Activated naive CD4-positive, alpha-beta T cell treated with anti-CD3 and anti-CD28 coated beads, Interleukin-2, amount 50 U/mL, for 24 hours (primary cell): ENCODE measurements at regions not wholly inside any gene's neighbourhood (a gene's known extent, or its start where the extent isn't known, plus 50 kb on each side); places are given as distances from the start of the nearest gene placed in this dataset.
"Not testable (repeated sequence)": the region's sequence is repeated elsewhere in the genome, so short reads cannot be mapped to it uniquely, and the experiment has no call there.

Experiments
- H3K27ac Mint-ChIP-seq: one replicate; pipeline ENCODE4 v1.8.0; 2021; ENCODE audit warnings: mild to moderate bottlenecking, mixed read lengths
- H3K27me3 Mint-ChIP-seq: one replicate; pipeline ENCODE4 v1.8.0; 2021; ENCODE audit warnings: mixed read lengths
- H3K36me3 Mint-ChIP-seq: one replicate; pipeline ENCODE4 v1.8.0; 2021; ENCODE audit warnings: mixed read lengths
- H3K4me1 Mint-ChIP-seq: one replicate; pipeline ENCODE4 v1.8.0; 2021; ENCODE audit warnings: mixed read lengths
- H3K4me3 Mint-ChIP-seq: one replicate; pipeline ENCODE4 v1.8.0; 2021; ENCODE audit warnings: mild to moderate bottlenecking, mixed read lengths
- H3K9me3 Mint-ChIP-seq: one replicate; pipeline ENCODE4 v1.8.0; 2021; ENCODE audit warnings: mixed read lengths

DNA sequence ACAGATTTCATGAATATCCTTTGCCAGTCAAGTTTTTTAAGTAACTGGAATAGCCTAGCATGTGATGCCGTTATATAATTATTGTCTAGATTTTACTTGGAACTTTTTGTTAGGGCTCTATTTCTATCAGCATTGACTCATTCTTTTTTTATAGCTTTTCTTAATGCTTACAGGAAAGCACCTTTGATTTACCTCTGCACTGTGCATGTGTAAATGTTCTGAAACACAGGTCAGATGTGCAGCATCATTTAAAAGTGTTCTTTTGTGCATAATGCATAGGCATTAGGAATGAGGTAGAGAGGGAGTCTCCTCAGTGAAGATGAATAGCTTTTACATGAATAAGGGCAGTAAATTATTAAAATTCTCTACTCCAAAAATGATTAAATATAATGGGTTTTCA is 669.3 kb upstream of the MBL2 start:
- no peaks in the 10 kb centered on the region for H3K36me3 Mint-ChIP-seq
- H3K9me3 Mint-ChIP-seq, result peaks cover 11% of the 10 kb centered on the region
- no peak overlapping the region for H3K27ac Mint-ChIP-seq

DNA sequence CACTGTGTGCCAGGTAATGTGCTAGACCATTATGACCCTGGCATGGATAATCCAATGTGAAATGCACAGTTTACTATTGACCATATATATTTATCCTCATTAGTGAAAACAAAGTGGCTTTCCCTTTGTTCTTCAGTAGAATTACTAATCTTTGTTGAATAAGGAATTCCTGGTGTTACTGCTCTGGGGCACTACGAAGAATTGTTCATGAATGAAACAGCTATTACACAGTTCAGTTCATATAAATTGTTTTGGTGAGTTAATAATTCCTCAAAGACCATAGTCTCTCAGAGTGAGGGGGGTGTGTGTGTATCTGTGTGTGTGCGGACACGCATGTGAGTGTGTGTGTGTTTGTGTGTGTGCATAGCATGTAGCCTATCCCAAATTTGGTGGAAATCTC is 668.0 kb upstream of the MBL2 start:
- Mint-ChIP-seq H3K27ac (no peak overlapping the region), H3K4me1 (no peaks in the 10 kb centered on the region), H3K4me3 (no peak overlapping the region), H3K36me3 (no peaks in the 10 kb centered on the region), H3K9me3 (peaks cover 11% of the 10 kb centered on the region), H3K27me3 (no peaks in the 10 kb centered on the region)

More for the DNA sequence above, 669.3 kb upstream of the MBL2 start:
- no peaks in the 10 kb centered on the region for H3K27me3 Mint-ChIP-seq
- no peaks in the 10 kb centered on the region for H3K4me1 Mint-ChIP-seq
- H3K4me3 Mint-ChIP-seq, result no peak overlapping the region

DNA sequence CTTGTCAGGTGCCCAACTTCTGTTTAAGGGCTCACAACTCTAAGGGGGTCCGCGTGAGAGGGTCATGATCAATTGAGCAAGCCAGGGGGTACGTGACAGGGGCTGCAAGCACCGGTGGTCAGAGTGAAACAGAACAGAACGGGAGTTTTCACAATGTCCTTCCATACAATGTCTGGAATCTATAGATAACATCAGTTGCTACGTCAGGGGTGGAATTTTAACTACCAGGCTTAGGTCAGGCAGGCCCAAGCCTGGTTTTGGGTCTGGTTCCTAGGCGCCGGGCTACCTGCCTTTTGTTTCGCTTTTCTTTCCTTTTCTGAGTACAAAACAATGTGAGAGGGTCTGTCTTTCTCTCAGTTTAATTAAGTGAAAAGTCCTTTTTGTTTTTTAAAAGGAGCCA is 666.5 kb upstream of the MBL2 start:
- not testable (repeated sequence) for H3K27ac Mint-ChIP-seq, H3K4me1 Mint-ChIP-seq, H3K4me3 Mint-ChIP-seq, H3K27me3 Mint-ChIP-seq, H3K36me3 Mint-ChIP-seq
- H3K9me3 Mint-ChIP-seq, result peaks cover 11% of the 10 kb centered on the region

DNA sequence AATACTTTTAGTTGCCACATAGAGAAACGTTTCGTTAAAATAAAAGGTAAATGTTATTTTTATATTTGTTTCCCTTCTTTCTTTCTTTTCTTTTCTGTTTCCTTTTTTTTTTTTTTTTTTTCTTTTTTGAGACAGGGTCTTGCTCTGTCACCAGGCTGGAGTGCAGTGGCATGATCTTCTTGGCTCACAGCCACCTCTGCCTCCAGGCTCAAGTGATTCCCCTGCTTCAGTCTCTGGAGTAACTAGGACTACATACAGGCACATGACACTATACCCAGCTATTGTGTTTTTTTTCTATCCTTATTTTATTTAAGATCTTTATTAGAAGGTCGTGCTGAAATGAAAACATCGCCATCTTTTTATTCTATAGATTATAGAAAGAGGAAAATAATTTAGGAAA is 661.8 kb upstream of the MBL2 start:
- Mint-ChIP-seq H3K4me3 (no peak overlapping the region), H3K9me3 (peaks cover 11% of the 10 kb centered on the region), H3K27me3 (no peaks in the 10 kb centered on the region), H3K36me3 (no peaks in the 10 kb centered on the region), H3K4me1 (no peaks in the 10 kb centered on the region), H3K27ac (no peak overlapping the region)

GRCh38 chr10:53432035-53432434 is 659.5 kb upstream of the MBL2 start:
- Mint-ChIP-seq H3K9me3 (no peaks in the 10 kb centered on the region), H3K36me3 (no peaks in the 10 kb centered on the region), H3K27me3 (no peaks in the 10 kb centered on the region), H3K27ac (no peak overlapping the region), H3K4me3 (no peak overlapping the region), H3K4me1 (no peaks in the 10 kb centered on the region)

- H3K27me3 Mint-ChIP-seq, result no peaks in the 10 kb centered on the region
- no peaks in the 10 kb centered on the region for H3K9me3 Mint-ChIP-seq
- H3K4me3 Mint-ChIP-seq, result no peak overlapping the region
- no peaks in the 10 kb centered on the region for H3K4me1 Mint-ChIP-seq
- H3K27ac Mint-ChIP-seq, result no peak overlapping the region
- no peaks in the 10 kb centered on the region for H3K36me3 Mint-ChIP-seq
Measured at GRCh38 chr10:53430974-53431373, 658.4 kb upstream of the MBL2 start.

GRCh38 chr10:53430127-53430891 is 657.7 kb upstream of the MBL2 start:
- Mint-ChIP-seq H3K27me3 (no peaks in the 10 kb centered on the region), H3K27ac (no peak overlapping the region), H3K9me3 (no peaks in the 10 kb centered on the region), H3K4me3 (no peak overlapping the region), H3K4me1 (no peaks in the 10 kb centered on the region), H3K36me3 (no peaks in the 10 kb centered on the region)

GRCh38 chr10:53422223-53422888 is 649.8 kb upstream of the MBL2 start:
- Mint-ChIP-seq H3K9me3 (peaks cover 15% of the 10 kb centered on the region), H3K4me1 (no peaks in the 10 kb centered on the region), H3K4me3 (no peak overlapping the region), H3K36me3 (no peaks in the 10 kb centered on the region), H3K27me3 (no peaks in the 10 kb centered on the region), H3K27ac (no peak overlapping the region)

- peaks cover 16% of the 10 kb centered on the region for H3K9me3 Mint-ChIP-seq
- no peaks in the 10 kb centered on the region for H3K4me1 Mint-ChIP-seq
- no peaks in the 10 kb centered on the region for H3K27me3 Mint-ChIP-seq
- H3K4me3 Mint-ChIP-seq, result no peak overlapping the region
- no peak overlapping the region for H3K27ac Mint-ChIP-seq
- H3K36me3 Mint-ChIP-seq, result no peaks in the 10 kb centered on the region
Measured at GRCh38 chr10:53412651-53413050, 640.1 kb upstream of the MBL2 start.

DNA sequence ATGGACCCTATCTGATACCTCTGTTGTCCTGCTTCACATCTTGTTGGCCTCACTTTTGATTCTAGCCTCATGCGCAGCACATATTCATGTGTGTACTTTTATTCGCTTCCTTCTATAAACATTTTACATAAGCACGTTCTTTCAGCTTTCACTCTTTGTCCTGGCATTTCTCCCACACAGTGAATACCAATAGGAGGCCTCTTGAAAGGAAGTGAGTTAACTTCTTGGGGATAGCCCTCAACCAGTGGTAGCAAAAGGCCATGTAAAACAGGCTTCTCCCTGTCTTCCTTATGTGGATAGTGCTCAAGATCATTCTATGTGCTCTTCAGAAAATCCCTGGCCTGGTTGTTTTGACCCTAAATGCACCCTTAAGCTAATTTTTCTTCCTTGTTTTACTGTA is 633.9 kb upstream of the MBL2 start:
- no peaks in the 10 kb centered on the region for H3K9me3 Mint-ChIP-seq

GRCh38 chr10:53403688-53404087 is 631.1 kb upstream of the MBL2 start:
- H3K36me3 Mint-ChIP-seq, result no peaks in the 10 kb centered on the region
- no peaks in the 10 kb centered on the region for H3K27me3 Mint-ChIP-seq

More for the DNA sequence above, 633.9 kb upstream of the MBL2 start:
- no peak overlapping the region for H3K4me3 Mint-ChIP-seq
- no peak overlapping the region for H3K27ac Mint-ChIP-seq
- H3K4me1 Mint-ChIP-seq, result no peaks in the 10 kb centered on the region
- no peaks in the 10 kb centered on the region for H3K36me3 Mint-ChIP-seq
- no peaks in the 10 kb centered on the region for H3K27me3 Mint-ChIP-seq

DNA sequence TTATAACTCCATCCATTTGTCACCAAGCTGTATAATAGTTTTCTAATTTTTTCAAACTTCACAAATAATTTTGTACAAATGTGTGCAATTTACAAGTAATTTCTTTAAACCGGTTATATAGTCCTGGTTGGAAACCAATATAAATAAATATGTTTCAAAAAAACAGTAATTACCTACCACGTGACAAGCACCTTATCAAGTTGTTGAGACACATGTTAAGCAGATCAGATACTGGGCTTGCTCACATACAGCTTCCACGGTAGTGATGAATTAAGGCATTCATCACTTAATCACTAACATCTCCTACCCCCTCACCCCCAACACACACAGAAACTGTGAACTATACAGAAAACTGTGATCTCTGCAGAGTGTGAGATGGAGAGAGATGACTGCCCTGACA is 630.0 kb upstream of the MBL2 start:
- H3K4me1 Mint-ChIP-seq, result no peaks in the 10 kb centered on the region
- no peaks in the 10 kb centered on the region for H3K27me3 Mint-ChIP-seq
- no peaks in the 10 kb centered on the region for H3K36me3 Mint-ChIP-seq
- H3K27ac Mint-ChIP-seq, result no peak overlapping the region
- no peak overlapping the region for H3K4me3 Mint-ChIP-seq
- peaks cover 7% of the 10 kb centered on the region for H3K9me3 Mint-ChIP-seq

More at GRCh38 chr10:53403688-53404087, 631.1 kb upstream of the MBL2 start:
- Mint-ChIP-seq H3K27ac (no peak overlapping the region), H3K9me3 (peaks cover 5% of the 10 kb centered on the region), H3K4me3 (no peak overlapping the region), H3K4me1 (no peaks in the 10 kb centered on the region)

DNA sequence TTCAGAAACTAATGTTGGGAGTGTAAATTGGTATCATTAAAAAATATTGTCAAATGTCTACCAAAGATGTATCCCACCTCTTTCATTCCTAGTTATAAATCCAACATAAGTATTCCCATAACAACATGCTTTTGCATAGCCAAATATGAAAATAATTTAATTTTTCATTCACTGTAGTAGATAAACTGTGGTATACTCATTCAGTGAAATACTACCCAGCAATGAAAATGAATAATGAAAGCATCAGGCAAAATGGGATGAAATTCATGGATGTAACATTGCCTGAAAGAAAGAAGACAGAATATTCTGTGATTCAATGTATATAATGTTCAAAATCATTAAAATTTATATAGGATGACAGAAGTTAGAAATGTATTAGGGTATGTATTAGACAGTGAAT is 629.0 kb upstream of the MBL2 start:
- Mint-ChIP-seq H3K27ac (no peak overlapping the region), H3K36me3 (no peaks in the 10 kb centered on the region), H3K4me3 (no peak overlapping the region), H3K27me3 (no peaks in the 10 kb centered on the region), H3K9me3 (peaks cover 7% of the 10 kb centered on the region), H3K4me1 (no peaks in the 10 kb centered on the region)

DNA sequence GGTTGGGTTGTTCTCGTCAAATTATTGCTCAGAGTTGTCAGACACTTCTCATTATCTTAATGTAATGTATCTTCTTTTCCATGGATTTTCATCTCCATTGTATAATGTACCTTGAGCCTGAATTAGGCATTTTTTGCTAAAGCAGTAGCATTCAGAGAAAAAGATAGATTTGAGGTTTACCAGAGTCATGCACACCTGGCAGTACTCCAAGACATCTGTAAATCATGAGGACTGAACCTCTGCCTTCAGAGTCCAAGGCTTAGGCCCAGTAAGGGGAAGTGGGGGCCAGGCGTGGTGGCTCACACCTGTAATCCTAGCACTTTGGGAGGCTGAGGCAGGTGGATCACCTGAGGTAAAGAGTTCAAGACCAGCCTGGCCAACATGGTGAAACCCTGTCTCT is 624.3 kb upstream of the MBL2 start:
- H3K9me3 Mint-ChIP-seq, result peaks cover 29% of the 10 kb centered on the region
- no peak overlapping the region for H3K27ac Mint-ChIP-seq
- H3K4me1 Mint-ChIP-seq, result no peaks in the 10 kb centered on the region
- no peaks in the 10 kb centered on the region for H3K36me3 Mint-ChIP-seq
- H3K4me3 Mint-ChIP-seq, result no peak overlapping the region
- H3K27me3 Mint-ChIP-seq, result no peaks in the 10 kb centered on the region

DNA sequence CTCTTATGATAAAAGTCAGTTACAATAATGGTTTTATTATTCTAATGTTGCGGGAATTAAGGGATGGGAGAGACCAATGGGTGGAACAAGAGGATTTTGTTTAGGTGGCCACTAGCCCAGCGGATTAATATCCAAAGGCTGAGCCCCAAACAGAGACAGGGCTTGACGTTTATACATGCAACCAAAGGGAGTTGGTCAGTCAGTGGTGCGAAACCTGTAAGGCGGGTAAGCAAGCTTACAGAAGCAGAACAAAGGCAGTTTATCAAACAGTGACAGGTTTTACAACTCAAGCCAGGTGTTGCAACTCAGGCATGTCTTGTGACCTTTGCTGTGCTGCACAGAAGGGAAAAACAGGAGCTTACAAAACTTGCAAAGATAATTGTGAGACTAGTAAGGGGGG is 622.9 kb upstream of the MBL2 start:
- H3K36me3 Mint-ChIP-seq, result no peaks in the 10 kb centered on the region
- no peaks in the 10 kb centered on the region for H3K27me3 Mint-ChIP-seq
- no peak overlapping the region for H3K4me3 Mint-ChIP-seq
- H3K4me1 Mint-ChIP-seq, result no peaks in the 10 kb centered on the region
- H3K27ac Mint-ChIP-seq, result no peak overlapping the region
- peaks cover 36% of the 10 kb centered on the region for H3K9me3 Mint-ChIP-seq

DNA sequence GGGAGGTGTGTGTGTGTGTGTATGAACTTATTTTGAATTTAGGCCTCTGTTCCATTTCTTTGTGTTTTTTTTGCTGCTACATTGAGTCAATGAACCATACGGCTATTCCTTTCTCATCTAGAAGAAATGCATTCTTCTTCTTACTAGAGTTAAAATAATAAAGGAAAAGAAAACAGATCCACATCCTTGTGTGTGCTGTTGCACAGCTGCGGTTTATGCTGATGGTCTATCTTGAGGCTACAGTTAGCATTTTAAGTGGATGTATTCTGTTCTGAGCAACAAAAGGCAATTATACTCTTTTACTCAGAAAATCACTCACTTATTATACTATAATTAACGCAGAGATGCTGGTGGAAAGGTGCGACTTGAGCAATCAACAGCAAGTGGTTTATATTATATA is 615.0 kb upstream of the MBL2 start:
- H3K9me3 Mint-ChIP-seq, result peaks cover 22% of the 10 kb centered on the region
- H3K4me3 Mint-ChIP-seq, result no peak overlapping the region
- H3K27me3 Mint-ChIP-seq, result no peaks in the 10 kb centered on the region
- no peaks in the 10 kb centered on the region for H3K4me1 Mint-ChIP-seq
- H3K36me3 Mint-ChIP-seq, result no peaks in the 10 kb centered on the region
- no peak overlapping the region for H3K27ac Mint-ChIP-seq
